ENCODE measurements at regions not wholly inside any gene's neighbourhood (a gene's known extent, or its start where the extent isn't known, plus 50 kb on each side); places are given as distances from the start of the nearest gene placed in this dataset.
A peak's percentile ranks its signal among the peaks of the same experiment; 100 is the strongest.

DNA sequence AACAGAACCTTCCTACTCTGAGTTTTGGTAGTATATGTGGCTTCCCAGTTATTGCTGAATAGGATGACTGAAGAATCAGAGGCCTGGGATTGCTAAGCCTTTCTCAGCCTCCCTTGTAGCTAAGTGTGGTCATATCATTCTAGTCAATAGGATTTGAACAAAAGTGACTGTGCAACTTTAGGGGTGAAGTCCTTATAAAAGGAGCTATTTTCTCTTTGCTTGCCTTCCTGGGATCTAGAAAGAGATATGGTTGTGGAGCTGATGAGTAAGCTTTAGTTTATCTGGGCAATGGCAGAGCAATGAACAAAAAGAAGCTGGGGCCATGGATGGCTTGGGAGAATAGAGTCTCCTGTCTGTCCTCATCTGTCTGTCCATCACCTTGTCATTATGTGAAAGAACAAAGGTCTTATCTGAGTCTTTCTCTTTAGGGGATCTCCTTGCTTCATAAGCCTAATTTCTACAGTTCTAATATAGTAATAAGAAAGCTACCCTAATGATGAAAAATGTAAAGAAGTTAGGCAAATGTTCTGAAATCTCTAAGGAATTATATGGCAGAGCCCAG lies 91.5 kb downstream of the TENT5C start:
- no peak overlapping the region for H3K4me3 ChIP-seq
- peak; percentile 37 for ATAC-seq
- H3K4me1 ChIP-seq (replicated peaks in 1 of 2; ENCODE audit: control insufficient read depth in 2 of 2, insufficient read depth in 2 of 2, low read length in 2 of 2), result peaks cover 9 to 36% of the 10 kb centered on the region in 2 experiments
- TF ChIP-seq MAFF (IDR thresholded peaks at IDR 0.05; ENCODE audit: low read length) (peak; percentile 63; the same call in 1 of the 2 replicates), CBFA2T3 (IDR thresholded peaks at IDR 0.05) (peak; percentile 36; the same call in 1 of the 2 replicates), TAL1 (IDR thresholded peaks at IDR 0.05) (0 out of 2 replicates have a peak, but pooled peaks have one; percentile 28), ZEB2 (IDR thresholded peaks at IDR 0.05) (peak; percentile 30; the same call in 1 of the 2 replicates), MAFG (tag; conservative IDR thresholded peaks at IDR 0.05) (peak; percentile 90), ZNF586 (CRISPR knock-in tag; conservative IDR thresholded peaks at IDR 0.05) (no peak), ZNF316 (IDR thresholded peaks at IDR 0.05) (peak; percentile 91), POLR2AphosphoS5 (IDR thresholded peaks at IDR 0.05; ENCODE audit: control insufficient read depth, insufficient read depth, low read depth, low read length) (no peak), ARID1B (IDR thresholded peaks at IDR 0.05) (peak; percentile 66)
- TF ChIP-seq, protein P1, sequence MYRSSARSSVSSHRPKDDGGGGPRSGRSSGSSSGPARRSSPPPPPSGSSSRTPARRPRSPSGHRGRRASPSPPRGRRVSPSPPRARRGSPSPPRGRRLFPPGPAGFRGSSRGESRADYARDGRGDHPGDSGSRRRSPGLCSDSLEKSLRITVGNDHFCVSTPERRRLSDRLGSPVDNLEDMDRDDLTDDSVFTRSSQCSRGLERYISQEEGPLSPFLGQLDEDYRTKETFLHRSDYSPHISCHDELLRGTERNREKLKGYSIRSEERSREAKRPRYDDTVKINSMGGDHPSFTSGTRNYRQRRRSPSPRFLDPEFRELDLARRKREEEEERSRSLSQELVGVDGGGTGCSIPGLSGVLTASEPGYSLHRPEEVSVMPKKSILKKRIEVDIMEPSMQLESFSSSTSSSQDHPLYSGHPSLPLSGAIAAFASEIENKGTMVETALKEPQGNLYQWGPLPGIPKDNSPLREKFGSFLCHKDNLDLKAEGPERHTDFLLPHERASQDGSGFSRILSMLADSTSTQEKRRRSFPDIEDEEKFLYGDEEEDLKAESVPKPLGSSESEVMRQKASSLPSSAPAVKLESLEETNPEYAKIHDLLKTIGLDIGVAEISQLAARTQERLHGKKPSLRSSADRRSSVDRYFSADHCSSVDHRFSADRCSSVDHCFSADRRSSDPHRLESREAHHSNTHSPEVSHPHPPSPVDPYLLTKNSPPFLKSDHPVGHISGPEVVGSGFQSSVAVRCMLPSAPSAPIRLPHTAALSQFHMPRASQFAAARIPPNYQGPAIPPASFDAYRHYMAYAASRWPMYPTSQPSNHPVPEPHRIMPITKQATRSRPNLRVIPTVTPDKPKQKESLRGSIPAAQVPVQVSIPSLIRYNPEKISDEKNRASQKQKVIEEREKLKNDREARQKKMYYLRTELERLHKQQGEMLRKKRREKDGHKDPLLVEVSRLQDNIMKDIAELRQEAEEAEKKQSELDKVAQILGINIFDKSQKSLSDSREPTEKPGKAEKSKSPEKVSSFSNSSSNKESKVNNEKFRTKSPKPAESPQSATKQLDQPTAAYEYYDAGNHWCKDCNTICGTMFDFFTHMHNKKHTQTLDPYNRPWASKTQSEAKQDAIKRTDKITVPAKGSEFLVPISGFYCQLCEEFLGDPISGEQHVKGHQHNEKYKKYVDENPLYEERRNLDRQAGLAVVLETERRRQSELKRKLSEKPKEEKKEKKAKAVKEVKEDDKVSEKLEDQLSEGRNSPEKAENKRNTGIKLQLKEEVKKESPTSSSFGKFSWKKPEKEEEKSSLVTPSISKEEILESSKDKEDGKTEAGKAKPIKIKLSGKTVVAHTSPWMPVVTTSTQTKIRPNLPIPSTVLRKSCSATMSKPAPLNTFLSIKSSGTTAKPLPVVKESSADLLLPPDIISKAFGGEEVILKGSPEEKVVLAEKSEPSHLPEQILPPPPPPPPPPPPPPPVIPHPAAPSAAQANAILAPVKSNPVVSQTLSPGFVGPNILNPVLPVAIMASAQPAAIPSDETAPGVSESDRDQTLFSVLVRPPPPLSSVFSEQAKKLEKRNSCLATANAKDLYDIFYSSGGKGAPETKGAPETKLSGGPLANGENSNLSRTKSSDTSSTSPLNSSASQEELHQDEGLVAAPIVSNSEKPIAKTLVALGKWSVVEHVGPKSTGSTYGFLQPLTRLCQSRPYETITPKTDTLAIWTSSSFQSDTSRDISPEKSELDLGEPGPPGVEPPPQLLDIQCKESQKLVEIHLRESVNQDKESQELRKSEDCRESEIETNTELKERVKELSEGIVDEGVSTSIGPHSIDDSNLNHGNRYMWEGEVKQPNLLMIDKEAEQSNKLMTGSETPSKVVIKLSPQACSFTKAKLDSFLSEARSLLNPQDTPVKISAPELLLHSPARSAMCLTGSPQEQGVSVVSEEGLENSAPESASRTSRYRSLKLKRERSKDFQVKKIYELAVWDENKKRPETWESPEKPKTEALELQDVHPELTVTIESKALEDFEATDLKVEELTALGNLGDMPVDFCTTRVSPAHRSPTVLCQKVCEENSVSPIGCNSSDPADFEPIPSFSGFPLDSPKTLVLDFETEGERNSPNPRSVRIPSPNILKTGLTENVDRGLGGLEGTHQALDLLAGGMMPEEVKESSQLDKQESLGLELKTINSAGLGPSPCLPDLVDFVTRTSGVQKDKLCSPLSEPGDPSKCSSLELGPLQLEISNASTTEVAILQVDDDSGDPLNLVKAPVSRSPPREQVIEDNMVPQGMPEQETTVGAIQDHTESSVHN (IDR thresholded peaks at IDR 0.05; ENCODE audit: borderline replicate concordance in 1 of 2, low read depth in 1 of 2), result no peak
- TF ChIP-seq, protein P2, sequence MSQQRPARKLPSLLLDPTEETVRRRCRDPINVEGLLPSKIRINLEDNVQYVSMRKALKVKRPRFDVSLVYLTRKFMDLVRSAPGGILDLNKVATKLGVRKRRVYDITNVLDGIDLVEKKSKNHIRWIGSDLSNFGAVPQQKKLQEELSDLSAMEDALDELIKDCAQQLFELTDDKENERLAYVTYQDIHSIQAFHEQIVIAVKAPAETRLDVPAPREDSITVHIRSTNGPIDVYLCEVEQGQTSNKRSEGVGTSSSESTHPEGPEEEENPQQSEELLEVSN (IDR thresholded peaks at IDR 0.05; ENCODE audit: borderline replicate concordance in 1 of 2, extremely low read depth in 1 of 2, insufficient read depth in 1 of 2, insufficient read length in 1 of 2, low read depth in 1 of 2, low read length in 1 of 2, poor library complexity in 1 of 2, severe bottlenecking in 1 of 2), result no peak
- TF ChIP-seq, protein P3, sequence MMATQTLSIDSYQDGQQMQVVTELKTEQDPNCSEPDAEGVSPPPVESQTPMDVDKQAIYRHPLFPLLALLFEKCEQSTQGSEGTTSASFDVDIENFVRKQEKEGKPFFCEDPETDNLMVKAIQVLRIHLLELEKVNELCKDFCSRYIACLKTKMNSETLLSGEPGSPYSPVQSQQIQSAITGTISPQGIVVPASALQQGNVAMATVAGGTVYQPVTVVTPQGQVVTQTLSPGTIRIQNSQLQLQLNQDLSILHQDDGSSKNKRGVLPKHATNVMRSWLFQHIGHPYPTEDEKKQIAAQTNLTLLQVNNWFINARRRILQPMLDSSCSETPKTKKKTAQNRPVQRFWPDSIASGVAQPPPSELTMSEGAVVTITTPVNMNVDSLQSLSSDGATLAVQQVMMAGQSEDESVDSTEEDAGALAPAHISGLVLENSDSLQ (IDR thresholded peaks at IDR 0.05), result peak; percentile 59; the same call in 1 of the 2 replicates

More for the DNA sequence above, 91.5 kb downstream of the TENT5C start:
- Histone ChIP-seq H4K20me1 (replicated peaks; ENCODE audit: control insufficient read depth, insufficient read depth, low read length) (no peaks in the 10 kb centered on the region), H3K4me2 (ENCODE audit: insufficient read depth, low read length) (no peak overlapping the region), H3K27ac (ENCODE audit: extremely low read depth, low read depth, low read length) (peak overlapping the region; percentile 20; the same call in 2 of the 3 replicates), H3K9me1 (ENCODE audit: control insufficient read depth, insufficient read depth, low read length) (no peaks in the 10 kb centered on the region), H2AFZ (ENCODE audit: low read depth, low read length) (no peak overlapping the region; the same call in 1 of the 2 replicates), H3K36me3 (ENCODE audit: control insufficient read depth, insufficient read depth, low read length) (no peaks in the 10 kb centered on the region), H3K79me2 (ENCODE audit: control insufficient read depth, insufficient read depth, low read length) (no peaks in the 10 kb centered on the region), H3K27me3 (ENCODE audit: control insufficient read depth in 2 of 2, insufficient read depth in 2 of 2, low read length in 2 of 2) (no peaks in the 10 kb centered on the region), H3K9me3 (replicated peaks; ENCODE audit: control insufficient read depth, insufficient read depth, low read depth, low read length) (no peaks in the 10 kb centered on the region), H3K9ac (ENCODE audit: insufficient read depth in 1 of 2, low read depth in 2 of 2, low read length in 2 of 2) (no peak overlapping the region)
- POLR2A ChIA-PET, result interaction anchor here (0.9 to 2.0 kb wide), 5 partner anchors 15 to 91 kb away, joined by 3 to 7 read pairs (median 5); no protein-coding TSS in a partner anchor
- peak in 2 of 4 experiments; percentile 45 to 62 for DNase-seq (ENCODE audit: extremely low read depth in 1 of 4, low spot score in 3 of 4)
- FAIRE-seq, result peak; percentile 40
- in situ Hi-C loops (cut with MboI), result no loop called here
- intact Hi-C loops (cut with micrococcal nuclease), result loop anchor here (10.0 kb wide), 1 partner anchor 198 kb away; no protein-coding TSS in a partner anchor
- CTCF ChIA-PET (ENCODE audit: low intra/inter-chr PET ratio), result no interaction called here
- BruUV-seq (replicated peaks), result no TSS peak
